H1 (cell line): ENCODE measurements at regions not wholly inside any gene's neighbourhood (a gene's known extent, or its start where the extent isn't known, plus 50 kb on each side); places are given as distances from the start of the nearest gene placed in this dataset.

ENCODE experiments used
- HDAC2 ChIP-seq, 2 experiments: fragments of 300-600 bp in 1 of 2; sonication (generic) in 1 of 2; IDR thresholded peaks; 2 replicates each; pipeline ENCODE4 v1.6.1; 2011 to 2012; ENCODE audit warnings: low read depth in 2 of 2, low read length in 2 of 2, mild to moderate bottlenecking in 2 of 2, moderate library complexity in 2 of 2, borderline replicate concordance in 1 of 2, inconsistent platforms in 1 of 2
- POLR2AphosphoS5 ChIP-seq: IDR thresholded peaks from 2 replicates; pipeline ENCODE4 v1.6.1; 2011; ENCODE audit warnings: low read depth, low read length
- SIX5 ChIP-seq: IDR thresholded peaks from 2 replicates; pipeline ENCODE4 v1.6.1; 2011; ENCODE audit warnings: mild to moderate bottlenecking, low read depth, low read length
- ZNF274 ChIP-seq: IDR thresholded peaks from 2 replicates; pipeline ENCODE4 v1.7.0; 2012; ENCODE audit warnings: low read length, borderline replicate concordance; ENCODE audit errors: extremely low read depth
- TF ChIP-seq, protein P1 (sequence below), 3 experiments: IDR thresholded peaks; 1 replicate in 2 of 3; 2 replicates in 1 of 3; pipeline versions ENCODE4 v1.5.1 to v1.6.1; 2011; ENCODE audit warnings: low read length in 3 of 3, mild to moderate bottlenecking in 3 of 3, inconsistent platforms in 2 of 3, low read depth in 1 of 3, moderate library complexity in 1 of 3; ENCODE audit not compliant: insufficient read depth in 1 of 3; ENCODE audit errors: control extremely low read depth in 1 of 3
- TF ChIP-seq, protein P2 (sequence below): IDR thresholded peaks from 2 replicates; pipeline ENCODE4 v1.6.1; 2011; ENCODE audit warnings: low read length, improper control_type of control experiment

DNA sequence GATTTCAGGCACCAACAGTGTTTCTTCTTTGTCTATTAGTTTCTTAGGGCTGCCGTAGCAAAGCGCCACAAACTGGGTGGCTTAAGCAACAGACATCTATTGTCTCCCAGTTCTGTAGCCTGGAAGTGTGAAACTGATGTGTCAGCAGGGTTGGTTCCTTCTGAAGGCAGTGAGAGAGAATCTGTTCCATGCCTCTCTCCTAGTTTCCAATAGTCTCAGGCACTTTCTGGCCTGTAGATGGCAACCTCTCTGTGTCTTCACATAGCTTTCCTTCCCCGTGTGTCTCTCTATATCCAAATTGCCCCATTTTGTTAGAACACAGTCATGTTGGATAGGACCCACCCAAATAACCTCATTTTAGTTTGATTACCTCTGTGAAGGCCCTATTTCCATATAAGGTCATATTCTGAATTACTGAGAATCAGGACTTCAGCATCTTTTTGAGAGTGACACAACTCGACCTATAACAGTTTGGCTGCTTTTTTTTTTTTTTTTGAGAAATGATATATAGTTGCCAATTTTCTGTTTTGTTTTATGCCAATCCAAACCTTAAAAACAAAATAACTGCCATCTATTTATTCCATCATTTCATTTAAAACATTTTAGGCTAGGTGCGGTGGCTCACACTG, 108.2 kb downstream of the SLC36A4 start:
- no peak for TF ChIP-seq POLR2AphosphoS5
- TF ChIP-seq HDAC2 (IDR thresholded peaks at IDR 0.05; ENCODE audit: borderline replicate concordance in 1 of 2, low read depth in 2 of 2, low read length in 2 of 2), result no peak
- no peak for TF ChIP-seq SIX5
- no peak for TF ChIP-seq ZNF274
- TF ChIP-seq, protein P1, sequence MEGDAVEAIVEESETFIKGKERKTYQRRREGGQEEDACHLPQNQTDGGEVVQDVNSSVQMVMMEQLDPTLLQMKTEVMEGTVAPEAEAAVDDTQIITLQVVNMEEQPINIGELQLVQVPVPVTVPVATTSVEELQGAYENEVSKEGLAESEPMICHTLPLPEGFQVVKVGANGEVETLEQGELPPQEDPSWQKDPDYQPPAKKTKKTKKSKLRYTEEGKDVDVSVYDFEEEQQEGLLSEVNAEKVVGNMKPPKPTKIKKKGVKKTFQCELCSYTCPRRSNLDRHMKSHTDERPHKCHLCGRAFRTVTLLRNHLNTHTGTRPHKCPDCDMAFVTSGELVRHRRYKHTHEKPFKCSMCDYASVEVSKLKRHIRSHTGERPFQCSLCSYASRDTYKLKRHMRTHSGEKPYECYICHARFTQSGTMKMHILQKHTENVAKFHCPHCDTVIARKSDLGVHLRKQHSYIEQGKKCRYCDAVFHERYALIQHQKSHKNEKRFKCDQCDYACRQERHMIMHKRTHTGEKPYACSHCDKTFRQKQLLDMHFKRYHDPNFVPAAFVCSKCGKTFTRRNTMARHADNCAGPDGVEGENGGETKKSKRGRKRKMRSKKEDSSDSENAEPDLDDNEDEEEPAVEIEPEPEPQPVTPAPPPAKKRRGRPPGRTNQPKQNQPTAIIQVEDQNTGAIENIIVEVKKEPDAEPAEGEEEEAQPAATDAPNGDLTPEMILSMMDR (IDR thresholded peaks at IDR 0.05; ENCODE audit: control extremely low read depth in 1 of 3, insufficient read depth in 1 of 3, low read depth in 1 of 3, low read length in 3 of 3), result peak in 2 of 3 experiments; percentile 54 to 80; a peak in 3 of 4 replicates
- TF ChIP-seq, protein P2, sequence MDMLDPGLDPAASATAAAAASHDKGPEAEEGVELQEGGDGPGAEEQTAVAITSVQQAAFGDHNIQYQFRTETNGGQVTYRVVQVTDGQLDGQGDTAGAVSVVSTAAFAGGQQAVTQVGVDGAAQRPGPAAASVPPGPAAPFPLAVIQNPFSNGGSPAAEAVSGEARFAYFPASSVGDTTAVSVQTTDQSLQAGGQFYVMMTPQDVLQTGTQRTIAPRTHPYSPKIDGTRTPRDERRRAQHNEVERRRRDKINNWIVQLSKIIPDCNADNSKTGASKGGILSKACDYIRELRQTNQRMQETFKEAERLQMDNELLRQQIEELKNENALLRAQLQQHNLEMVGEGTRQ, result no peak
